Left cardiac atrium (tissue), 4 donors: ENCODE measurements at regions not wholly inside any gene's neighbourhood (a gene's known extent, or its start where the extent isn't known, plus 50 kb on each side); places are given as distances from the start of the nearest gene placed in this dataset.

ENCODE experiments used
- ATAC-seq, 2 donors: fragments of 200-7000 bp; cut with Tn5 transposase; one replicate each; pipeline ENCODE4 v1.9.1; 2020; ENCODE audit warnings: mild to moderate bottlenecking in 2 of 2, moderate library complexity in 2 of 2
- DNase-seq: peaks from one replicate; pipeline ENCODE4 v3.0.0-alpha.2; 2020
- intact Hi-C, 2 donors: fragments of 100-400 bp; cut with DNase I; formaldehyde crosslinking; loops; one replicate each; pipeline versions ENCODE4 v1.14.1 to v1.15.1; 2022 to 2023
- donor health status: DM: no; HTN: yes; CAD: no.
- donor health status: DM: no; HTN: yes; CAD: no; lungs with severe emphysema.
- donor health status: DM: yes; HTN: yes; CAD: no.
- donor health status: Dilated cardiomyopathy.

- no peak for DNase-seq
- intact Hi-C loops, result loop anchor here in 1 of 2 donors (10.0 kb wide), 1 partner anchor 227 kb away; no protein-coding TSS in a partner anchor
These were observed 85.2 kb upstream of the SPATS2L start for GRCh38 chr2:200221055-200221955.

DNA sequence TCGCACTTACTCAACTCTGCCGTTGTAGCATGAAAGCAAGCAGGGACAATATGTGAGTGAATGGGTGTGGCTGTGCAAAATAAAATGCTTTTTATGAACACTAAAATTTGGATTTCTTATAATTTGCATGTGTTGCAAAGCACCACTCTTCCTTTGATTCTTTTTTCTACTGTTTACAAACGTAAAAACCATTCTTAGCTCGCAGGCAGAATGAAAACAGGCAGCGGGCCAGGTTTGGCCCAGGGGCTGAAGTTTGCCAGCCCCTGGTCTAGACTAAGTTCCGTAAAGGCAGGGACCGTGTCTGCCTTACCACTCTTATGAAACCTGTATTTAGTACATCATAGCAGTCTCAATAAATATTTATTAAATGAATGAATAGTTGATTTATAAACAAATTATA lies 83.7 kb upstream of the SPATS2L start:
- intact Hi-C loops, result loop anchor here in 1 of 2 donors (10.0 kb wide), 1 partner anchor 228 kb away; no protein-coding TSS in a partner anchor
- DNase-seq (no peak), ATAC-seq (no peak)

More at GRCh38 chr2:200221055-200221955, 85.2 kb upstream of the SPATS2L start:
- ATAC-seq, result no peak

GRCh38 chr2:200223205-200223784 lies 83.2 kb upstream of the SPATS2L start:
- DNase-seq (no peak), ATAC-seq (no peak)
- intact Hi-C loops, result loop anchor here in 1 of 2 donors (10.0 kb wide), 1 partner anchor 228 kb away; no protein-coding TSS in a partner anchor

DNA sequence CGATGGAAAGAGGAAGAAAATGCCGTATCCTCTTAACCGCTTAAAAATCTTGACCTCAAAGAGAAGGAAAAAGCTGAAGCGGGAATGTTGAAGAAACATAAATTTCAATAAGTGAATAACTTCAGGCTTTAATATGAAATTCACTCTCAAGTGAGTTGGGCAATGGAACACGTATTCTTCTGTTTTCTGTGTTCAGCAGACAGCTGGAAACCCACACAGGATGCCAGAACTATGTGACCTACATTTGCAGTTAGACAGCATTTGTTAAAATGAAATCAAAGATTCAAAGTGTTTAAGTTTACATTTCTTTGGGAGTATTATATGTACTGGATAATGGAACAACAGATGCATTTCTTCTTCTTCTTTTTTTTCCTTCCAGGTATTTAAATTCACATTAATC lies 80.5 kb upstream of the SPATS2L start:
- intact Hi-C loops, result loop anchor here in 1 of 2 donors (10.0 kb wide), 1 partner anchor 231 kb away; no protein-coding TSS in a partner anchor
- no peak for DNase-seq
- peak; percentile 60 to 66 for ATAC-seq

DNA sequence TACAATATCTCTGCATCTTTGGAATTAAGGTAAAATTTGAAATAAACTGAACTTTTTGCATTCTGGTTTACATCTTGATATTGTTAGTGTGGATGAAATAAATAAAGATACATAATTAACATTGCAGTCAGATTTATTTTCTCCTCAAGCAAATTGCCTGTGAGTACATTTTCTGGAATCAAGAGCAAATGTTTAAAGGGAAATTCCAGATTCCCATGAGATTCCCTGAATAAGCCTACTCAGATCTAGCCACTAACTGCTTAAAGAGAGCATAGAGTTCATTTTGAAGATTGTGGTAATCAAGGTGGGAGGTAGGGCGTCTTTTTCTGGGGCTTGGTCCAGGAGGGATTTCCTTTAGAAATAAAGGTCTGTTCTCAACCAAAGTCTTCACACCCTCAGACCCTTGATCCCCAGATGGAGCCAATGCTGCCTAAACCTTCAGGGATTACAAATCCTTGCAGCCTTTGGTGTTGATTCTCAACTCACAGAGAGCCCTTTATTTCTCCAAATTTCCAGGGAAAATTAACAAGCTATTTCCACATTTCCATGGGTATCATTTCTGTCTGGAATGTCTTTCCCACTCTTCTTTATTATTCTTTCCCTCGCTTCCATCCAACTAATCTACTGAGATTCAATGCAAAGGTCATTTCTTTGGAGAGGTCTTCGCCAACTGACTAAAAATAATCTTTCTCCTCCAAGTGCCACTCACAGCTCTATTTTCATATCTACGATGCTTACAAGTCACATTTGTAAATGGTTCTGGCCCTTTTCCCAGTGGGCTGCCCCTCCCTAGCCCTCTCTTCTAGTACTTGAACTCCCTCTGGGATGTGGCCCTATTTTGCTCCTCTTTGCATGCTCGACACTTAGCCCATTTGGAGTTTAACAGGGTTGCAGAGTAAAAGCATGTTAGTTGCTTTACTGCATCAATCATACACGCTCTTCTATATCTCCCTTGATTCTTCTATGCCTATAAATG lies 79.8 kb upstream of the SPATS2L start:
- ATAC-seq (peak; percentile 85 to 95), DNase-seq (peak; percentile 58)
- intact Hi-C loops, result loop anchor here in 1 of 2 donors (10.0 kb wide), 1 partner anchor 232 kb away; no protein-coding TSS in a partner anchor

- intact Hi-C loops, result no loop called here
- ATAC-seq, result no peak
- DNase-seq, result no peak
These were observed 75.8 kb upstream of the SPATS2L start for GRCh38 chr2:200230716-200231115.

- intact Hi-C loops, result no loop called here
- ATAC-seq, result no peak
- DNase-seq, result no peak
These were observed 71.0 kb upstream of the SPATS2L start for GRCh38 chr2:200235533-200235932.

DNA sequence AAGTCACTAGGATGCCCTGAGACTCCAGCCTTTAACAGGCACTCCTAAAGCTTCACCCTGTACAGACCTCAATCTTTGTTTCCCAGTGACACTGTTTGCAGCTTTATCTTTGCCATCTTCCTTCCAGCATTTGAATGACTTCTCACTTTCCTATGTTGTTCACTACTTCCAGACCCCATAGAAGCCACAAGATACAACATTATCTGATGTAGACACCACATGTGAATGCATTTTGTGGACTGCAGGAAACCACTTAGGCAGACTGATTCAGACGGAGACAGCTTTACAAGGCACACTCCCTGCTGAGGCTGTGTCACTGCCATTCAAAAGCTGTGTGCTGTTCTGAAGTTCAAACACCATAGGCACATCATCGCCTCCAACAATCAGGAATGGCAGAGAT lies 67.3 kb upstream of the SPATS2L start:
- ATAC-seq (no peak), DNase-seq (no peak)
- intact Hi-C loops, result no loop called here

- DNase-seq, result no peak
- intact Hi-C loops, result no loop called here
These were observed 63.9 kb upstream of the SPATS2L start for GRCh38 chr2:200242570-200242969.

DNA sequence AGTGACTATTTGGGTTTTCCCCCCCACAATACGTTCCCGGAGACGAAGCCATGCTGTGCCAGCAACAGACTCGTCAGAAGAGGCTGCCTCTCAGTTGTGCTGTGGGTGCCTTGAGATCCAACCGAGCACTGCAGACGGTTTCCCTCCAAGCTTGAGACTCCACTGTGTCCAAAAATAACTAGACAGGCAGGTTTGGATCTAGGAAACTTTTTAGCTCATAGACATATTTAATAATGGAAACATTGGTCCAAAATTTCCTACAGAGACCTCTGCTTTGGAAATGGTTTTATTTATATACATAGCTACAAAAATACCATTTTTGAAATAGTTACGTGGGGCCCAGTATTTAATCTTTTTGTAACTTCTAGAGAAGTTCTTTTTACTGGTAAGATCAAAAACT lies 63.1 kb upstream of the SPATS2L start:
- DNase-seq (no peak), ATAC-seq (no peak)
- intact Hi-C loops, result no loop called here

More at GRCh38 chr2:200242570-200242969, 63.9 kb upstream of the SPATS2L start:
- ATAC-seq, result no peak

- no peak for DNase-seq
- no peak for ATAC-seq
- intact Hi-C loops, result no loop called here
These were observed 62.4 kb upstream of the SPATS2L start for GRCh38 chr2:200244111-200244510.

GRCh38 chr2:200247494-200247893 lies 59.0 kb upstream of the SPATS2L start:
- ATAC-seq (no peak), DNase-seq (no peak)
- intact Hi-C loops, result no loop called here

DNA sequence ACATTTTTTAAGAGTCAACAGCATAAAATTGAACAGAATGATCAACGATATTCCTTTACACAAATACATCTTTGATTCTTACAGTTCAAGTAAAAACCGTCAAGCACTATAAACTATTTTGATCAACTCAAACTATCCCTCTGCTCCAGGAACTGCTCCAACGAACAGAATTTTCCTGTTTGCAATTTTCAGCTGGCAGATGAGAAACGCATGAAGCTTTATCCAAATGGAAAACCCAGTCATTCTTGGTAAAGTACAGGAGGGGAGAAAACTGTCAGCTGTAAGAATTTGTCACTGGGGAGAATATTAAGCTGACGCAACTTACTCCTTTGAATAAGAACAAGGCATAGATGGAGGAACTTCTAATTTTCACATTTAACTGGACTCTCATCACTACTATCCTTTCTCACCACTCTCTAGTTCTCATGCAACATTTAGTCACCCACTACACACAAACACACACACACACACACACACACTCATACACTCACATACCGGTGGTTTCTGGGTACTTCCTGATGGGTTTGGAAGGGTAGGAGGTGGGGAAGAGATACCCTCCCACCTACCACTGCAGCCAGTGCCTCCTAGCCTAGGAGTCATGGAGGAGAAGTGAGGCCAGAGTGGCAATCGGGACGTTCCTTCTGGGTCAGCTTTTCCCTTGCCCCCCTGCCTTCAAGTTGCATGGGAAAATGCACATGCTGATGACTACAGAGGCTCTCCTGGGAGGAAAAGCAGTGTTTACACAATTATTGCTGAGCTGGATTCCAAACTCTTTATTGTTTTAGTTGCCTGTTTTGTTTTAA lies 54.0 kb upstream of the SPATS2L start:
- ATAC-seq, result peak; percentile 47 to 66
- intact Hi-C loops, result no loop called here
- DNase-seq, result peak; percentile 24

DNA sequence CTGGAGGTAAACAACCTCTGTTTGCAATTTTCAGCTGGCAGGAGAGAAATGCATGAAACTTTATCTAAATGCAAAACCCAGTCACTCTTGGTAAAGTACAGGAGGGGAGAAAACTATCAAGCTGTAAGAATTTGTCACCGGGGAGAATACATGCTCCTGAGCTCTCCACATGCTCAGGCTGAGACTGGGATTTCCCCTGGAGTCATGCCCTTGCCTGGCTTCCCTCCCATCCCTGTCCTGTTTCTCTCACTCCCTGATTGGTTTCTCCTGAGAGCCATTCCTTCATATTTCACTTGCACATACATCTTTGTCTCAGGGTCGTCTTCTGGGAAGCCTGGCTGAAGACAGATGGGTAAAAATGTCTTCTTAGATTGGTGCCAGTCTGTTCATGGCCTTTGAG lies 52.9 kb upstream of the SPATS2L start:
- DNase-seq (no peak), ATAC-seq (peak; percentile 50 to 71)
- intact Hi-C loops, result no loop called here

- ATAC-seq (no peak), DNase-seq (no peak)
- intact Hi-C loops, result no loop called here
These were observed 51.7 kb upstream of the SPATS2L start for GRCh38 chr2:200254773-200255172.

DNA sequence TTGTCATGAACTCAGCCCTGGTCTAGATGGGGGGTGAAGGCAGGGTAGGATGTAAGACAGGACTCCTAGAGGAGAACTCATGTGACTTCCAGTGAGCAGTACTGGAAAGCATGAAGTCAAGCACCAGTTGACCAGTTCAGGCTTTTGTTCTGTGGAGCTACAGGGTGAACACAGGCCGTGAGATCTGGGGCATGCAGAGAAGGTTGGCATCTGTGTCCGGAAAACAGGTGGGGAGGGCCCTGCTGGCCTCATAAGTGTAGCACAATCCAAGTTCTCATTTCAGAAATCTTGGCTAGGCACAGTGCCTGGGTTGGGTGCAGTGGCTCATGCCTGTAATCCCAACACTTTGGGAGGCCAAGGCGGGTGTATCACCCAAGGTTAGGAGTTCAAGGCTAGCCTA lies 50.9 kb upstream of the SPATS2L start:
- intact Hi-C loops, result no loop called here
- no peak for ATAC-seq
- no peak for DNase-seq
